Suprapubic skin (tissue), 4 donors: ENCODE measurements at regions not wholly inside any gene's neighbourhood (a gene's known extent, or its start where the extent isn't known, plus 50 kb on each side); places are given as distances from the start of the nearest gene placed in this dataset.

Experiments
- EP300 ChIP-seq: sonication (generic); formaldehyde crosslinking; IDR thresholded peaks from one replicate; pipeline ENCODE4 v1.6.1; 2017; ENCODE audit warnings: antibody characterized with exemption
- POLR2A ChIP-seq, 2 donors: fragments of 450-650 bp; IDR thresholded peaks; one replicate each; pipeline ENCODE4 v1.6.1; 2017; ENCODE audit warnings: antibody characterized with exemption in 2 of 2, mild to moderate bottlenecking in 2 of 2, moderate library complexity in 2 of 2
- POLR2AphosphoS5 ChIP-seq, 3 donors: sonication (generic); formaldehyde crosslinking; IDR thresholded peaks; one replicate each; pipeline ENCODE4 v1.6.1; 2017; ENCODE audit warnings: antibody characterized with exemption in 3 of 3
- TF ChIP-seq, protein P1 (sequence below), 2 donors: fragments of 200-600 bp in 1 of 2; fragments of 450-650 bp in 1 of 2; sonication (generic) in 1 of 2; IDR thresholded peaks; one replicate each; pipeline ENCODE4 v1.5.1; 2016 to 2019; ENCODE audit warnings: antibody characterized with exemption in 2 of 2, mild to moderate bottlenecking in 1 of 2, moderate library complexity in 1 of 2

DNA sequence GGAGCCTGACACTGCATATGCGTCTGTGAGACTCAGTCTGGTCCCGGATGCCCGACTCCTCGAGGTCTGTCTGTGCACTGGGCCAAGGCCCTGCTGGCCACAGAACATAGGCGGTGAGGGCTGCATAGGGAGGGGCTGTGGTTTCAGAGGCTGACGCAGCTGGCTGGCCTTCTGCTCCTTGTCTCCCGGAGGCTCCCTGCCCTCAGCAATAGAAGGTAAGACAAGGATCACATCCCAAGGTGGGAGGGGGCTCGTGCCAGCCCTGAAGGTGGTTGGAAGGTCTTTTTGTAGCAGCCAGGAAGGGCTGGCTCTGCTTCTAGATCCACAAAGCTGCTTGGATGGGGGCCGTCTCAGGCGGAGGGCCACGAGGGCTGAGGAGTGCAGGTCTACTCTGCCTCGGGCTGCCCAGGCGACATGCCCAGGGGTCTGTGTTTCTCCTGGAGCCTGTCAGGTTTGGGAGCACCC is 239.8 kb upstream of the SULF2 start:
- TF ChIP-seq, protein P1, sequence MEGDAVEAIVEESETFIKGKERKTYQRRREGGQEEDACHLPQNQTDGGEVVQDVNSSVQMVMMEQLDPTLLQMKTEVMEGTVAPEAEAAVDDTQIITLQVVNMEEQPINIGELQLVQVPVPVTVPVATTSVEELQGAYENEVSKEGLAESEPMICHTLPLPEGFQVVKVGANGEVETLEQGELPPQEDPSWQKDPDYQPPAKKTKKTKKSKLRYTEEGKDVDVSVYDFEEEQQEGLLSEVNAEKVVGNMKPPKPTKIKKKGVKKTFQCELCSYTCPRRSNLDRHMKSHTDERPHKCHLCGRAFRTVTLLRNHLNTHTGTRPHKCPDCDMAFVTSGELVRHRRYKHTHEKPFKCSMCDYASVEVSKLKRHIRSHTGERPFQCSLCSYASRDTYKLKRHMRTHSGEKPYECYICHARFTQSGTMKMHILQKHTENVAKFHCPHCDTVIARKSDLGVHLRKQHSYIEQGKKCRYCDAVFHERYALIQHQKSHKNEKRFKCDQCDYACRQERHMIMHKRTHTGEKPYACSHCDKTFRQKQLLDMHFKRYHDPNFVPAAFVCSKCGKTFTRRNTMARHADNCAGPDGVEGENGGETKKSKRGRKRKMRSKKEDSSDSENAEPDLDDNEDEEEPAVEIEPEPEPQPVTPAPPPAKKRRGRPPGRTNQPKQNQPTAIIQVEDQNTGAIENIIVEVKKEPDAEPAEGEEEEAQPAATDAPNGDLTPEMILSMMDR (IDR thresholded peaks at IDR 0.05): no peak
- TF ChIP-seq POLR2AphosphoS5 (IDR thresholded peaks at IDR 0.05) (no peak), POLR2A (IDR thresholded peaks at IDR 0.05) (no peak), EP300 (no peak)
